Prostate gland (tissue), 2 donors: ENCODE measurements at regions not wholly inside any gene's neighbourhood (a gene's known extent, or its start where the extent isn't known, plus 50 kb on each side); places are given as distances from the start of the nearest gene placed in this dataset.

Experiments
- DNase-seq: peaks from one replicate; pipeline ENCODE4 v3.0.0-alpha.2; 2019; ENCODE audit warnings: low spot score
- H3K27ac ChIP-seq, 2 donors: fragments of 200-600 bp; sonication (generic); 2 replicates each; pipeline ENCODE4 v1.5.1; 2017 to 2019
- H3K27me3 ChIP-seq: fragments of 200-600 bp; sonication (generic); replicated peaks from 2 replicates; pipeline ENCODE4 v1.5.1; 2019; ENCODE audit not compliant: insufficient read depth
- H3K36me3 ChIP-seq, 2 donors: fragments of 200-600 bp; sonication (generic); 1 replicate in 1 of 2; 2 replicates in 1 of 2; pipeline versions ENCODE4 v1.5.1 to v1.8.1; 2017 to 2019
- H3K4me1 ChIP-seq: fragments of 200-600 bp; sonication (generic); replicated peaks from 2 replicates; pipeline ENCODE4 v1.5.1; 2019
- H3K4me3 ChIP-seq, 2 donors: fragments of 200-600 bp; sonication (generic); 2 replicates each; pipeline ENCODE4 v1.5.1; 2017 to 2019
- H3K9me3 ChIP-seq: fragments of 200-600 bp; sonication (generic); 2 replicates; pipeline ENCODE4 v1.5.1; 2017
- CTCF ChIP-seq, 4 experiments: fragments of 200-600 bp in 2 of 4; fragments of 450-650 bp in 2 of 4; sonication (generic) in 2 of 4; IDR thresholded peaks; 1 replicate in 3 of 4; 2 replicates in 1 of 4; pipeline ENCODE4 v1.5.1; 2016 to 2019; ENCODE audit warnings: antibody characterized with exemption in 4 of 4, mild to moderate bottlenecking in 2 of 4, moderate library complexity in 2 of 4
- POLR2A ChIP-seq: fragments of 450-650 bp; IDR thresholded peaks from one replicate; pipeline ENCODE4 v1.6.1; 2016; ENCODE audit warnings: antibody characterized with exemption, mild to moderate bottlenecking
- POLR2AphosphoS5 ChIP-seq: sonication (generic); formaldehyde crosslinking; IDR thresholded peaks from one replicate; pipeline ENCODE4 v1.6.1; 2017; ENCODE audit warnings: antibody characterized with exemption
- WGBS: methylation state at CpG from one replicate; pipeline ENCODE4 v1.1.5; 2018; 5-methylcytosine and 5-hydroxymethylcytosine counted together
- intact Hi-C: fragments of 100-400 bp; cut with DNase I; formaldehyde crosslinking; loops from one replicate; pipeline ENCODE4 v1.14.2; 2022

- DNase-seq, result no peak
- 92% methylated on average over 4 of the region's 4 CpGs for whole genome bisulfite sequencing
- H3K9me3 ChIP-seq, result no peaks in the 10 kb centered on the region
- H3K4me1 ChIP-seq, result no peaks in the 10 kb centered on the region
- no peaks in the 10 kb centered on the region for H3K27me3 ChIP-seq
- intact Hi-C loops, result no loop called here
- no peak overlapping the region for H3K4me3 ChIP-seq
- no peaks in the 10 kb centered on the region for H3K36me3 ChIP-seq
- H3K27ac ChIP-seq, result no peak overlapping the region
- TF ChIP-seq POLR2AphosphoS5 (no peak), POLR2A (no peak), CTCF (IDR thresholded peaks at IDR 0.05) (no peak)
Measured at GRCh38 chr18:43570593-43570992, 293.3 kb upstream of the SYT4 start.

GRCh38 chr18:43571078-43571689 is 293.9 kb upstream of the SYT4 start:
- DNase-seq, result peak; percentile 18

GRCh38 chr18:43572163-43572562 is 294.9 kb upstream of the SYT4 start:
- TF ChIP-seq POLR2AphosphoS5 (no peak), POLR2A (no peak), CTCF (IDR thresholded peaks at IDR 0.05) (no peak)
- Histone ChIP-seq H3K27ac (no peak overlapping the region), H3K4me1 (no peaks in the 10 kb centered on the region), H3K36me3 (no peaks in the 10 kb centered on the region), H3K27me3 (no peaks in the 10 kb centered on the region), H3K4me3 (no peak overlapping the region), H3K9me3 (no peaks in the 10 kb centered on the region)
- WGBS, result 66% methylated on average over 2 of the region's 2 CpGs
- intact Hi-C loops, result no loop called here
- no peak for DNase-seq

More at GRCh38 chr18:43571078-43571689, 293.9 kb upstream of the SYT4 start:
- Histone ChIP-seq H3K36me3 (no peaks in the 10 kb centered on the region), H3K4me3 (no peak overlapping the region), H3K27ac (no peak overlapping the region), H3K27me3 (no peaks in the 10 kb centered on the region), H3K4me1 (no peaks in the 10 kb centered on the region), H3K9me3 (no peaks in the 10 kb centered on the region)
- TF ChIP-seq CTCF (IDR thresholded peaks at IDR 0.05) (peak; percentile 41 to 73 (median 68)), POLR2A (no peak), POLR2AphosphoS5 (no peak)
- intact Hi-C loops, result no loop called here
- 31% methylated on average over 4 of the region's 4 CpGs for WGBS

GRCh38 chr18:43574974-43575373 is 297.7 kb upstream of the SYT4 start:
- no peaks in the 10 kb centered on the region for H3K9me3 ChIP-seq
- no peak overlapping the region for H3K27ac ChIP-seq
- no peaks in the 10 kb centered on the region for H3K36me3 ChIP-seq
- no peak overlapping the region for H3K4me3 ChIP-seq
- no peak for DNase-seq
- no peaks in the 10 kb centered on the region for H3K4me1 ChIP-seq
- H3K27me3 ChIP-seq, result no peaks in the 10 kb centered on the region
- intact Hi-C loops, result no loop called here
- WGBS, result 26% methylated on average over 3 of the region's 3 CpGs
- no peak for TF ChIP-seq CTCF (IDR thresholded peaks at IDR 0.05)
- no peak for TF ChIP-seq POLR2A
- no peak for TF ChIP-seq POLR2AphosphoS5

- 77% methylated on average over 1 of the region's 1 CpG for WGBS
- Histone ChIP-seq H3K27ac (no peak overlapping the region), H3K9me3 (no peaks in the 10 kb centered on the region), H3K4me1 (no peaks in the 10 kb centered on the region), H3K27me3 (no peaks in the 10 kb centered on the region), H3K36me3 (no peaks in the 10 kb centered on the region), H3K4me3 (no peak overlapping the region)
- no peak for TF ChIP-seq POLR2A
- TF ChIP-seq CTCF (IDR thresholded peaks at IDR 0.05), result no peak
- no peak for TF ChIP-seq POLR2AphosphoS5
- intact Hi-C loops, result no loop called here
- no peak for DNase-seq
Measured at GRCh38 chr18:43578211-43578610, 300.9 kb upstream of the SYT4 start.
